ENCODE measurements at regions not wholly inside any gene's neighbourhood (a gene's known extent, or its start where the extent isn't known, plus 50 kb on each side); places are given as distances from the start of the nearest gene placed in this dataset.

DNA sequence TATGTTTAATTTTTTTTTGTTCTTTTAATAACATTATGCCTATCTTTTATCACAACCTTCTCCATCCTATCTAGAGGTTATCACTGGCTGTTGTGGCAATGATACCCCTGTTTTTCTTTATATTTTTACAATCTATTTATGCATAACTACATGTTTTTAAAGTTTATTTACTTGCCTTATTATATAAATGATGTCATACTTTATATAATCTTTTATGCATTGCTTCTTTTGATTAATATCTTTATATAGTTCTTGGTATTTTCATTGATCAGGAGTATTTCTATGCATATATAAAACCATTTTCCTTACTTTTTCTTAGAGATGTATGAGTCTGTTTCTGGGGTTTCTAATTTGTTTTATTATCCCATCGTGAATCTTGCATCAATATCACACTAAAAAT lies 719.8 kb upstream of the RAG2 start:
- POLR2A ChIA-PET, result no interaction called here
- intact Hi-C loops (cut with micrococcal nuclease), result no loop called here
- CTCF ChIA-PET, result no interaction called here

DNA sequence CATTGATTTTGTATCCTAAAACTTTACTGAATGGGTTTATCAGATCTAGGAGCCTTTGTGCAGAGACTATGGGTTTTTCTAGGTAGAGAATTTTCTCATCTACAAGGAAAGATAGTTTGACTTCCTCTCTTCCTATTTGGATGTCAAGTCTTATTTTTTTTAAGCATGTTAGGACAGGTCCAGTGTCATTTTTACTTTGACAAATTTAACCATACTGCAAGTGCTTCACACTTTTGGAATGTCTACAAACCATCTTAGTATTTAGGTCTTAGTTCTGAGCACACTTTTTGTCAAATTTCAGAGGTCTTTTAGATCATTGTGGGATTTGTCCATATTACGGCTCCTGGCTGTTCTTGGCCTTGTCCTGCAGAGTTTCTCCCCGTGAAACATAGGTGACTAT lies 715.2 kb upstream of the RAG2 start:
- RAD21 ChIA-PET (ENCODE audit: low non-redundant PET in 1 of 2, low total read pairs in 2 of 2, uncharacterized antibody in 2 of 2, unreplicated experiment in 2 of 2), result no interaction called here
- POLR2A ChIA-PET, result no interaction called here

More for the DNA sequence above, 719.8 kb upstream of the RAG2 start:
- H3K79me2 ChIP-seq (ENCODE audit: insufficient read depth, low read length), result no peaks in the 10 kb centered on the region
- no peak overlapping the region for H3K4me3 ChIP-seq (replicated peaks in 1 of 2; ENCODE audit: low read depth in 1 of 2, low read length in 2 of 2)
- H3K4me1 ChIP-seq (ENCODE audit: control insufficient read depth in 1 of 2, insufficient read depth in 2 of 2, low read length in 2 of 2), result no peaks in the 10 kb centered on the region
- RAD21 ChIA-PET (ENCODE audit: low non-redundant PET in 1 of 2, low total read pairs in 2 of 2, uncharacterized antibody in 2 of 2, unreplicated experiment in 2 of 2), result no interaction called here
- H4K20me1 ChIP-seq (ENCODE audit: insufficient read depth), result no peaks in the 10 kb centered on the region
- BruUV-seq (replicated peaks), result no TSS peak
- peaks cover 3 to 9% of the 10 kb centered on the region in 2 experiments; a peak in 3 of 4 replicates for H3K9me3 ChIP-seq (ENCODE audit: control insufficient read depth in 1 of 2, insufficient read depth in 1 of 2, low read depth in 1 of 2, low read length in 2 of 2)
- H3K36me3 ChIP-seq (ENCODE audit: control insufficient read depth in 1 of 2, insufficient read depth in 2 of 2, low read length in 2 of 2), result no peaks in the 10 kb centered on the region
- H3K9me2 ChIP-seq (ENCODE audit: insufficient read depth), result no peaks in the 10 kb centered on the region
- TF ChIP-seq RAD21 (IDR thresholded peaks at IDR 0.05; ENCODE audit: low read depth) (no peak), JUND (IDR thresholded peaks at IDR 0.05) (no peak), EZH2 (IDR thresholded peaks at IDR 0.05) (no peak), POLR2A (IDR thresholded peaks at IDR 0.05; ENCODE audit: borderline replicate concordance, extremely low read depth, insufficient read depth, insufficient read length) (no peak)
- no peak overlapping the region for H3K4me2 ChIP-seq (ENCODE audit: low read length)
- no peak overlapping the region for H3K27ac ChIP-seq (ENCODE audit: low read depth, low read length)
- no peak for ATAC-seq
- no peak overlapping the region for H2AFZ ChIP-seq (ENCODE audit: low read depth, low read length, poor library complexity, severe bottlenecking)
- no peak for DNase-seq (ENCODE audit: low read depth, low spot score)
- no peaks in the 10 kb centered on the region for H3K27me3 ChIP-seq (ENCODE audit: insufficient read depth, low read length)
- H3K9ac ChIP-seq (ENCODE audit: low read length), result no peak overlapping the region

DNA sequence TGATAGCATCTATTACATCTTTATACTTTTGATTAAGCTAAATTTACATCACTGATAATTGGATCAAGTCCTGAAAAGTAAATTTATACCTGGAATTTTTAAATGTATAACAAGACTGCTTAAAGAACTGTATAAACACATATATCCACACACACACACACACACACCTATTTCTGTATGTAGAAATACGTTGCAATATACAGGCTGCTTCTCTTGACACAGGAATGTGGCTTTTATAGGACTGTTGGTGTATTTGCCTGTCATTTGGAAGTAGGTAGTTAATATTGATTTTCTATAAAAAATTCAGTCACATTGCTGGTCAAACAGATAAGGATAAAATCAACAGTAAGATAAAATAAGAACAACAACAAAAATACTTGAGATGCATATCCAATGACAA lies 708.5 kb upstream of the RAG2 start:
- H3K36me3 ChIP-seq (ENCODE audit: control insufficient read depth in 1 of 2, insufficient read depth in 2 of 2, low read length in 2 of 2), result no peaks in the 10 kb centered on the region
- H3K79me2 ChIP-seq (ENCODE audit: insufficient read depth, low read length), result no peaks in the 10 kb centered on the region
- ChIA-PET RAD21 (ENCODE audit: low non-redundant PET in 1 of 2, low total read pairs in 2 of 2, uncharacterized antibody in 2 of 2, unreplicated experiment in 2 of 2) (no interaction called here), CTCF (no interaction called here), POLR2A (no interaction called here)
- intact Hi-C loops (cut with micrococcal nuclease), result no loop called here
- no peak for DNase-seq (ENCODE audit: low read depth, low spot score)
- H2AFZ ChIP-seq (ENCODE audit: low read depth, low read length, poor library complexity, severe bottlenecking), result no peak overlapping the region
- ATAC-seq, result no peak
- H3K4me1 ChIP-seq (ENCODE audit: control insufficient read depth in 1 of 2, insufficient read depth in 2 of 2, low read length in 2 of 2), result no peaks in the 10 kb centered on the region
- H3K4me3 ChIP-seq (replicated peaks in 1 of 2; ENCODE audit: low read depth in 1 of 2, low read length in 2 of 2), result no peak overlapping the region
- no peak overlapping the region for H3K9ac ChIP-seq (ENCODE audit: low read length)
- no peaks in the 10 kb centered on the region for H3K9me2 ChIP-seq (ENCODE audit: insufficient read depth)
- peaks cover 3 to 8% of the 10 kb centered on the region in 2 experiments; a peak in 2 of 4 replicates for H3K9me3 ChIP-seq (ENCODE audit: control insufficient read depth in 1 of 2, insufficient read depth in 1 of 2, low read depth in 1 of 2, low read length in 2 of 2)
- no peak overlapping the region for H3K4me2 ChIP-seq (ENCODE audit: low read length)
- no peaks in the 10 kb centered on the region for H3K27me3 ChIP-seq (ENCODE audit: insufficient read depth, low read length)
- no peak overlapping the region for H3K27ac ChIP-seq (ENCODE audit: low read depth, low read length)
- BruUV-seq (replicated peaks), result no TSS peak
- H4K20me1 ChIP-seq (ENCODE audit: insufficient read depth), result no peaks in the 10 kb centered on the region
- TF ChIP-seq EGR1 (IDR thresholded peaks at IDR 0.05; ENCODE audit: low read depth) (no peak), SRF (IDR thresholded peaks at IDR 0.05; ENCODE audit: low read depth) (no peak), POLR2AphosphoS5 (IDR thresholded peaks at IDR 0.05; ENCODE audit: low read depth, low read length) (no peak), FOSL1 (IDR thresholded peaks at IDR 0.05; ENCODE audit: low read depth) (no peak), ELF1 (IDR thresholded peaks at IDR 0.05; ENCODE audit: borderline replicate concordance, low read depth) (no peak), ZFX (IDR thresholded peaks at IDR 0.05) (no peak), JUND (IDR thresholded peaks at IDR 0.05) (no peak), RAD21 (IDR thresholded peaks at IDR 0.05; ENCODE audit: low read depth) (no peak), CEBPB (IDR thresholded peaks at IDR 0.05; ENCODE audit: low read depth) (no peak), SIN3A (IDR thresholded peaks at IDR 0.05; ENCODE audit: low read depth) (no peak), EZH2 (IDR thresholded peaks at IDR 0.05) (no peak), CBX3 (IDR thresholded peaks at IDR 0.05; ENCODE audit: low read depth) (no peak)
- TF ChIP-seq, protein P1, sequence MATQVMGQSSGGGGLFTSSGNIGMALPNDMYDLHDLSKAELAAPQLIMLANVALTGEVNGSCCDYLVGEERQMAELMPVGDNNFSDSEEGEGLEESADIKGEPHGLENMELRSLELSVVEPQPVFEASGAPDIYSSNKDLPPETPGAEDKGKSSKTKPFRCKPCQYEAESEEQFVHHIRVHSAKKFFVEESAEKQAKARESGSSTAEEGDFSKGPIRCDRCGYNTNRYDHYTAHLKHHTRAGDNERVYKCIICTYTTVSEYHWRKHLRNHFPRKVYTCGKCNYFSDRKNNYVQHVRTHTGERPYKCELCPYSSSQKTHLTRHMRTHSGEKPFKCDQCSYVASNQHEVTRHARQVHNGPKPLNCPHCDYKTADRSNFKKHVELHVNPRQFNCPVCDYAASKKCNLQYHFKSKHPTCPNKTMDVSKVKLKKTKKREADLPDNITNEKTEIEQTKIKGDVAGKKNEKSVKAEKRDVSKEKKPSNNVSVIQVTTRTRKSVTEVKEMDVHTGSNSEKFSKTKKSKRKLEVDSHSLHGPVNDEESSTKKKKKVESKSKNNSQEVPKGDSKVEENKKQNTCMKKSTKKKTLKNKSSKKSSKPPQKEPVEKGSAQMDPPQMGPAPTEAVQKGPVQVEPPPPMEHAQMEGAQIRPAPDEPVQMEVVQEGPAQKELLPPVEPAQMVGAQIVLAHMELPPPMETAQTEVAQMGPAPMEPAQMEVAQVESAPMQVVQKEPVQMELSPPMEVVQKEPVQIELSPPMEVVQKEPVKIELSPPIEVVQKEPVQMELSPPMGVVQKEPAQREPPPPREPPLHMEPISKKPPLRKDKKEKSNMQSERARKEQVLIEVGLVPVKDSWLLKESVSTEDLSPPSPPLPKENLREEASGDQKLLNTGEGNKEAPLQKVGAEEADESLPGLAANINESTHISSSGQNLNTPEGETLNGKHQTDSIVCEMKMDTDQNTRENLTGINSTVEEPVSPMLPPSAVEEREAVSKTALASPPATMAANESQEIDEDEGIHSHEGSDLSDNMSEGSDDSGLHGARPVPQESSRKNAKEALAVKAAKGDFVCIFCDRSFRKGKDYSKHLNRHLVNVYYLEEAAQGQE (IDR thresholded peaks at IDR 0.05; ENCODE audit: low read depth), result no peak

More for the DNA sequence above, 715.2 kb upstream of the RAG2 start:
- H3K9ac ChIP-seq (ENCODE audit: low read length), result no peak overlapping the region
- ATAC-seq, result no peak
- no TSS peak for BruUV-seq (replicated peaks)
- H2AFZ ChIP-seq (ENCODE audit: low read depth, low read length, poor library complexity, severe bottlenecking), result no peak overlapping the region
- no peaks in the 10 kb centered on the region for H3K4me1 ChIP-seq (ENCODE audit: control insufficient read depth in 1 of 2, insufficient read depth in 2 of 2, low read length in 2 of 2)
- no peak overlapping the region for H3K4me3 ChIP-seq (replicated peaks in 1 of 2; ENCODE audit: low read depth in 1 of 2, low read length in 2 of 2)
- H3K9me2 ChIP-seq (ENCODE audit: insufficient read depth), result no peaks in the 10 kb centered on the region
- H4K20me1 ChIP-seq (ENCODE audit: insufficient read depth), result no peaks in the 10 kb centered on the region
- no peak overlapping the region for H3K27ac ChIP-seq (ENCODE audit: low read depth, low read length)
- H3K4me2 ChIP-seq (ENCODE audit: low read length), result no peak overlapping the region
- intact Hi-C loops (cut with micrococcal nuclease), result no loop called here
- no peak for DNase-seq (ENCODE audit: low read depth, low spot score)
- H3K79me2 ChIP-seq (ENCODE audit: insufficient read depth, low read length), result no peaks in the 10 kb centered on the region
- CTCF ChIA-PET, result no interaction called here
- TF ChIP-seq CBX3 (IDR thresholded peaks at IDR 0.05; ENCODE audit: low read depth), result no peak
- H3K27me3 ChIP-seq (ENCODE audit: insufficient read depth, low read length), result no peaks in the 10 kb centered on the region
- H3K9me3 ChIP-seq (ENCODE audit: control insufficient read depth in 1 of 2, insufficient read depth in 1 of 2, low read depth in 1 of 2, low read length in 2 of 2), result peaks cover 4 to 5% of the 10 kb centered on the region in 2 experiments; a peak in 2 of 4 replicates
- H3K36me3 ChIP-seq (ENCODE audit: control insufficient read depth in 1 of 2, insufficient read depth in 2 of 2, low read length in 2 of 2), result no peaks in the 10 kb centered on the region
